Neutrophil (primary cell): ENCODE measurements at regions not wholly inside any gene's neighbourhood (a gene's known extent, or its start where the extent isn't known, plus 50 kb on each side); places are given as distances from the start of the nearest gene placed in this dataset.

ENCODE experiments used
- H3K27ac ChIP-seq: fragments of 200-600 bp; sonication (generic); 2 replicates; pipeline ENCODE4 v1.5.1; 2016; ENCODE audit warnings: mild to moderate bottlenecking, moderate library complexity
- H3K27me3 ChIP-seq: fragments of 200-600 bp; sonication (generic); 2 replicates; pipeline ENCODE4 v1.6.0; 2016; ENCODE audit warnings: mild to moderate bottlenecking
- H3K36me3 ChIP-seq: fragments of 200-600 bp; sonication (generic); 2 replicates; pipeline ENCODE4 v1.5.1; 2017
- H3K4me1 ChIP-seq, 2 experiments: fragments of 200-600 bp in 1 of 2; sonication (generic) in 1 of 2; 1 replicate in 1 of 2; 2 replicates in 1 of 2; pipeline versions ENCODE4 v1.5.1 to v1.6.1; 2013 to 2016; ENCODE audit warnings: low read depth in 1 of 2, low read length in 1 of 2, mild to moderate bottlenecking in 1 of 2, moderate library complexity in 1 of 2; ENCODE audit not compliant: control insufficient read depth in 1 of 2, insufficient read depth in 1 of 2
- H3K4me3 ChIP-seq, 2 experiments: fragments of 200-600 bp in 1 of 2; sonication (generic) in 1 of 2; 1 replicate in 1 of 2; 2 replicates in 1 of 2; pipeline ENCODE4 v1.5.1; 2013 to 2016; ENCODE audit warnings: low read depth in 1 of 2, low read length in 1 of 2, mild to moderate bottlenecking in 1 of 2, moderate library complexity in 1 of 2
- H3K9me3 ChIP-seq: fragments of 200-600 bp; sonication (generic); 2 replicates; pipeline ENCODE4 v1.5.1; 2016
- CTCF ChIP-seq: fragments of 200-600 bp; sonication (generic); IDR thresholded peaks from 2 replicates; pipeline ENCODE4 v1.5.1; 2016; ENCODE audit warnings: antibody characterized with exemption

GRCh38 chr4:14848229-14848628, 154.1 kb upstream of the CPEB2 start:
- no peak overlapping the region for H3K4me3 ChIP-seq
- peaks cover 1% of the 10 kb centered on the region for H3K27me3 ChIP-seq
- H3K36me3 ChIP-seq: no peaks in the 10 kb centered on the region
- TF ChIP-seq CTCF: no peak
- H3K4me1 ChIP-seq: peaks cover 26 to 31% of the 10 kb centered on the region in 2 experiments
- no peaks in the 10 kb centered on the region for H3K9me3 ChIP-seq
- peak overlapping the region; percentile 19 for H3K27ac ChIP-seq

GRCh38 chr4:14850455-14851097, 151.7 kb upstream of the CPEB2 start:
- Histone ChIP-seq H3K4me1 (peaks cover 26 to 31% of the 10 kb centered on the region in 2 experiments), H3K27me3 (peaks cover 4% of the 10 kb centered on the region), H3K36me3 (no peaks in the 10 kb centered on the region), H3K4me3 (no peak overlapping the region), H3K9me3 (no peaks in the 10 kb centered on the region), H3K27ac (peak overlapping the region; percentile 55)
- TF ChIP-seq CTCF: no peak

- TF ChIP-seq CTCF: no peak
- H3K4me1 ChIP-seq: peaks cover 17 to 22% of the 10 kb centered on the region in 2 experiments
- no peaks in the 10 kb centered on the region for H3K9me3 ChIP-seq
- H3K36me3 ChIP-seq: no peaks in the 10 kb centered on the region
- no peak overlapping the region for H3K4me3 ChIP-seq
- H3K27ac ChIP-seq: no peak overlapping the region
- H3K27me3 ChIP-seq: peaks cover 15% of the 10 kb centered on the region
Measured at GRCh38 chr4:14853176-14853943, 148.9 kb upstream of the CPEB2 start.

- Histone ChIP-seq H3K36me3 (no peaks in the 10 kb centered on the region), H3K9me3 (no peaks in the 10 kb centered on the region), H3K4me3 (no peak overlapping the region), H3K27ac (no peak overlapping the region), H3K4me1 (peaks cover 2 to 3% of the 10 kb centered on the region in 2 experiments), H3K27me3 (peaks cover 39% of the 10 kb centered on the region)
- no peak for TF ChIP-seq CTCF
Measured at GRCh38 chr4:14855719-14856061, 146.6 kb upstream of the CPEB2 start.

GRCh38 chr4:14856062-14856933, 146.0 kb upstream of the CPEB2 start:
- Histone ChIP-seq H3K4me3 (no peak overlapping the region), H3K4me1 (no peaks in the 10 kb centered on the region), H3K27me3 (peaks cover 45% of the 10 kb centered on the region), H3K9me3 (no peaks in the 10 kb centered on the region), H3K27ac (no peak overlapping the region), H3K36me3 (no peaks in the 10 kb centered on the region)
- no peak for TF ChIP-seq CTCF
